NCI-H345 treated with DMSO at 0.1 percent for 48 hours (cell line): ENCODE measurements at regions not wholly inside any gene's neighbourhood (a gene's known extent, or its start where the extent isn't known, plus 50 kb on each side); places are given as distances from the start of the nearest gene placed in this dataset.

Experiments used
- DNase-seq: peaks from one replicate; lab custom pipeline; 2025; ENCODE audit not compliant: unreplicated experiment; lab: John Stamatoyannopoulos, UW

GRCh38 chr3:65118912-65119499 is 431.2 kb upstream of the ADAMTS9 start:
- DNase-seq, result no peak

GRCh38 chr3:65114041-65114440 is 426.2 kb upstream of the ADAMTS9 start:
- no peak for DNase-seq

- DNase-seq, result no peak
Observed at GRCh38 chr3:65112751-65113300, 425.0 kb upstream of the ADAMTS9 start.

- DNase-seq, result no peak
Observed at GRCh38 chr3:65110661-65111060, 422.9 kb upstream of the ADAMTS9 start.

GRCh38 chr3:65109966-65110500 is 422.2 kb upstream of the ADAMTS9 start:
- no peak for DNase-seq

GRCh38 chr3:65107174-65107573 is 419.4 kb upstream of the ADAMTS9 start:
- DNase-seq, result no peak

- DNase-seq, result no peak
Observed at GRCh38 chr3:65101450-65101849, 413.6 kb upstream of the ADAMTS9 start.

GRCh38 chr3:65098400-65098799 is 410.6 kb upstream of the ADAMTS9 start:
- DNase-seq, result no peak

GRCh38 chr3:65096110-65096745 is 408.4 kb upstream of the ADAMTS9 start:
- no peak for DNase-seq

- no peak for DNase-seq
Observed at GRCh38 chr3:65094723-65095122, 406.9 kb upstream of the ADAMTS9 start.

- no peak for DNase-seq
Observed at GRCh38 chr3:65093641-65094040, 405.8 kb upstream of the ADAMTS9 start.

- no peak for DNase-seq
Observed at GRCh38 chr3:65091565-65091964, 403.8 kb upstream of the ADAMTS9 start.

GRCh38 chr3:65083240-65083639 is 395.4 kb upstream of the ADAMTS9 start:
- no peak for DNase-seq

GRCh38 chr3:65081536-65081935 is 393.7 kb upstream of the ADAMTS9 start:
- no peak for DNase-seq

GRCh38 chr3:65080432-65080831 is 392.6 kb upstream of the ADAMTS9 start:
- DNase-seq, result no peak

- no peak for DNase-seq
Observed at GRCh38 chr3:65079560-65079959, 391.8 kb upstream of the ADAMTS9 start.

- DNase-seq, result no peak
Observed at GRCh38 chr3:65078748-65079147, 390.9 kb upstream of the ADAMTS9 start.

GRCh38 chr3:65077124-65077523 is 389.3 kb upstream of the ADAMTS9 start:
- DNase-seq, result no peak

GRCh38 chr3:65070968-65071367 is 383.2 kb upstream of the ADAMTS9 start:
- no peak for DNase-seq

- no peak for DNase-seq
Observed at GRCh38 chr3:65060904-65061303, 373.1 kb upstream of the ADAMTS9 start.

- DNase-seq, result no peak
Observed at GRCh38 chr3:65052101-65052500, 364.3 kb upstream of the ADAMTS9 start.

GRCh38 chr3:65048151-65048550 is 360.4 kb upstream of the ADAMTS9 start:
- no peak for DNase-seq

- DNase-seq, result no peak
Observed at GRCh38 chr3:65045138-65045537, 357.3 kb upstream of the ADAMTS9 start.
